ENCODE measurements at regions not wholly inside any gene's neighbourhood (a gene's known extent, or its start where the extent isn't known, plus 50 kb on each side); places are given as distances from the start of the nearest gene placed in this dataset.

DNA sequence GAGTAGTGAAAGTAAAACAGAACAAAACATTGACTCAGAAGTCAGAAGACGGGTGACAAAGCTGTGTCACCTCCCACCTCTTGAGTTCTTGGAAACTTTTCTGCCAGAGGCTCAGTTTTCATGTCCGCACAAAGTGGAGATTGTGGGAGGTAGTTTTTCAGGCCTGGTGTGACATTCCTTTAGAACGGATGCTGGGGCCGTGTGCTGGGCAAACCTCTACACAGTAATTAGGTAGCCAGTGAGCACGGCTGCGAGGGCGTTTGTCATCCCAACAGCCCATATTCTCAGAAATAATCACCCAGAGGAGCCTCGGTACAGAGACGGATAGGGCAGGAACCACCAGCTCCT, 1054.4 kb downstream of the TBC1D22A start:
- H3K4me3 ChIP-seq (ENCODE audit: control insufficient read depth, low read depth, low read length), result no peak overlapping the region
- TF ChIP-seq, protein P1, sequence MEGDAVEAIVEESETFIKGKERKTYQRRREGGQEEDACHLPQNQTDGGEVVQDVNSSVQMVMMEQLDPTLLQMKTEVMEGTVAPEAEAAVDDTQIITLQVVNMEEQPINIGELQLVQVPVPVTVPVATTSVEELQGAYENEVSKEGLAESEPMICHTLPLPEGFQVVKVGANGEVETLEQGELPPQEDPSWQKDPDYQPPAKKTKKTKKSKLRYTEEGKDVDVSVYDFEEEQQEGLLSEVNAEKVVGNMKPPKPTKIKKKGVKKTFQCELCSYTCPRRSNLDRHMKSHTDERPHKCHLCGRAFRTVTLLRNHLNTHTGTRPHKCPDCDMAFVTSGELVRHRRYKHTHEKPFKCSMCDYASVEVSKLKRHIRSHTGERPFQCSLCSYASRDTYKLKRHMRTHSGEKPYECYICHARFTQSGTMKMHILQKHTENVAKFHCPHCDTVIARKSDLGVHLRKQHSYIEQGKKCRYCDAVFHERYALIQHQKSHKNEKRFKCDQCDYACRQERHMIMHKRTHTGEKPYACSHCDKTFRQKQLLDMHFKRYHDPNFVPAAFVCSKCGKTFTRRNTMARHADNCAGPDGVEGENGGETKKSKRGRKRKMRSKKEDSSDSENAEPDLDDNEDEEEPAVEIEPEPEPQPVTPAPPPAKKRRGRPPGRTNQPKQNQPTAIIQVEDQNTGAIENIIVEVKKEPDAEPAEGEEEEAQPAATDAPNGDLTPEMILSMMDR (IDR thresholded peaks at IDR 0.05; ENCODE audit: control insufficient read depth, insufficient read depth, low read depth, low read length, missing control alignments), result no peak
- DNase-seq (ENCODE audit: low read depth), result no peak

DNA sequence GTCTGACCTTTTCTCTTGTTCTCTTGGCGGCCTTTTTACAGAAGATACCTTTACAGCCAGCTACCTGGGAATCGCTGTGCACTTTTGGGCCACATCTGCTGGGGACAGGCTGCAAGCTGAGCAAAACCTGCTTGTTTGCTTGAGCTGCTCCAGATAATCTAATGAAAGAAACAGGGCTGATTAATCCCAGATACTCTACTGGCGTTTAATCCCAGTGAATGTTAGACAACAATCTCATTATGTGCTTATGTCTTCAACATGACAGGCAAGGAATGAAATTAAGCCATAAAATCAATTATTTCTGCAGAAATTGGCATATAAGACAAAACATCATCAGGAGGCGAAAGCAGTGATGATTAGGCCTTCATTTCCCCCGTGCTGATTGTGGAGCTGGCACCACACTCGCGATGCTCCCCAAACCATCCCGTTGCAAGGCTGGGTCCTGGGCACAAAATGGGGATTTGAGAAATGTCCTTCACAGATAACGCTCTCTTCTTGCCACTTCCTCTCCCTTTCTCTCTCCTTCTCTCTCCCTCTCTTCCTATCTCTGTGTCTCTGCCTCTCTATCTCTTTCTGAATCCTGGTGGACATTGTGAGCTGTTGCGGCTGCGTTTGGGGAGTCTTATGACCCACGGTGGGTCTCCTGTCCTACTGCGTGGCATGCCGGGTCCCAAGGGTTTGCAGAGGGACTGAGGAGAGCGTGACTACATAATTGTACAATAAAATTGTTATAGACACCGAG, 1053.8 kb downstream of the TBC1D22A start:
- H3K4me3 ChIP-seq (ENCODE audit: control insufficient read depth, low read depth, low read length), result no peak overlapping the region
- TF ChIP-seq, protein P1 (IDR thresholded peaks at IDR 0.05; ENCODE audit: control insufficient read depth, insufficient read depth, low read depth, low read length, missing control alignments), result no peak
- no peak for DNase-seq (ENCODE audit: low read depth)

DNA sequence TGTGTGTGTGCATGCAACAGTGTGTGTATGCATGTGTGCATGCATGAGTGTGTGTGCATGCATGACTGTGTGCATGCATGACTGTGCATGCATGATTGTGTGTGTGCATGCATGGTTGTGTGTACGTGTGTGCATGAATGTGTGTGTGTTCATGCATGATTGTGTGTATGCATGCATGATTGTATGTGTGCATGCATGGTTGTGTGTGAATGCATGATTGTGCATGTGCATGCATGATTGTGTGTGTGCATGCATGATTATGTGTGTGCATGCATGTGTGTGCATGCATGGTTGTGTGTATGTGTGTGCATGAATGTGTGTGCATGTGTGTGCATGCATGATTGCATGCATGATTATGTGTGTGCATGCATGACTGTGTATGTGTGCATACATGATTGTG, 1052.0 kb downstream of the TBC1D22A start:
- no peak for DNase-seq (ENCODE audit: low read depth)
- TF ChIP-seq, protein P1 (IDR thresholded peaks at IDR 0.05; ENCODE audit: control insufficient read depth, insufficient read depth, low read depth, low read length, missing control alignments), result no peak

DNA sequence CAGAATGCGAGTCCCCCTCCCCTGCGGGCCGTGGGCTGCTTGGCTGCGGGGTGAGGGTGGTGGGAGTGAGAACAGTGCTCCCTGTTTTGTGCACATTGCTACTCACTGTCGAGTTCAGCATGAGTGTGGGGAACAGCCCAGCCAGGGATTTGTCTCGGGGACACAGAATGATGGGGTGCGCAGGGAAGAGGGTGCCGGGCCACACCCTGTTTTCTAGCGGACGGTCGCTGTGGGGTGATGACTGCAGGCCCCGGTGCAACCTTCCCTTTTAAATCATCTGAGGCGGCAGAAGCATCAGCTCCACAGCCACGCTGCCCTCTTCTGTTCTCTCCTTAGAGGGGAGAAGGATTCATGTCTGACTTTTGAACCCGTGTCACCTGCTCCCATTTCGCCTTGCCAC, 1051.2 kb downstream of the TBC1D22A start:
- H3K4me3 ChIP-seq (ENCODE audit: control insufficient read depth, low read depth, low read length), result no peak overlapping the region
- TF ChIP-seq, protein P1 (IDR thresholded peaks at IDR 0.05; ENCODE audit: control insufficient read depth, insufficient read depth, low read depth, low read length, missing control alignments), result no peak
- no peak for DNase-seq (ENCODE audit: low read depth)

More for the DNA sequence above, 1052.0 kb downstream of the TBC1D22A start:
- no peak overlapping the region for H3K4me3 ChIP-seq (ENCODE audit: control insufficient read depth, low read depth, low read length)

DNA sequence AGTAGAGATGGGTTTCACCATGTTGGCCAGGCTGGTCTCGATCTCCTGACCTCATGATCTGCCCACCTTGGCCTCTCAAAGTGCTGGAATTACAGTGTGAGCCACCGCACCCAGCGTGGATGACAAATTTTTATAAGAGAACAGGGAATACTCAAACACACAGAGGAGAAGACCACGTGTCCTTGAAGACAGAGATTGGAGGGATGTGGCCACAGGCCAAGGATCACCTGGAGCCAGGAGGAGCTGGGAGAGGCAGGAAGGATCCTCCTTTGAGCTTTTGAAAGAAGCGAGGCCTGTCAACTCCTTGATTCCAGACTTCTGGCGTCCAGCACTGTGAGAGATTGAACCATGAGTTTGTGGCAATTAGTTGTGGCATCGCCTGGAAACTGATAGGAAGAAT, 1049.5 kb downstream of the TBC1D22A start:
- TF ChIP-seq, protein P1 (IDR thresholded peaks at IDR 0.05; ENCODE audit: control insufficient read depth, insufficient read depth, low read depth, low read length, missing control alignments), result no peak
- DNase-seq (ENCODE audit: low read depth), result no peak
- H3K4me3 ChIP-seq (ENCODE audit: control insufficient read depth, low read depth, low read length), result no peak overlapping the region

DNA sequence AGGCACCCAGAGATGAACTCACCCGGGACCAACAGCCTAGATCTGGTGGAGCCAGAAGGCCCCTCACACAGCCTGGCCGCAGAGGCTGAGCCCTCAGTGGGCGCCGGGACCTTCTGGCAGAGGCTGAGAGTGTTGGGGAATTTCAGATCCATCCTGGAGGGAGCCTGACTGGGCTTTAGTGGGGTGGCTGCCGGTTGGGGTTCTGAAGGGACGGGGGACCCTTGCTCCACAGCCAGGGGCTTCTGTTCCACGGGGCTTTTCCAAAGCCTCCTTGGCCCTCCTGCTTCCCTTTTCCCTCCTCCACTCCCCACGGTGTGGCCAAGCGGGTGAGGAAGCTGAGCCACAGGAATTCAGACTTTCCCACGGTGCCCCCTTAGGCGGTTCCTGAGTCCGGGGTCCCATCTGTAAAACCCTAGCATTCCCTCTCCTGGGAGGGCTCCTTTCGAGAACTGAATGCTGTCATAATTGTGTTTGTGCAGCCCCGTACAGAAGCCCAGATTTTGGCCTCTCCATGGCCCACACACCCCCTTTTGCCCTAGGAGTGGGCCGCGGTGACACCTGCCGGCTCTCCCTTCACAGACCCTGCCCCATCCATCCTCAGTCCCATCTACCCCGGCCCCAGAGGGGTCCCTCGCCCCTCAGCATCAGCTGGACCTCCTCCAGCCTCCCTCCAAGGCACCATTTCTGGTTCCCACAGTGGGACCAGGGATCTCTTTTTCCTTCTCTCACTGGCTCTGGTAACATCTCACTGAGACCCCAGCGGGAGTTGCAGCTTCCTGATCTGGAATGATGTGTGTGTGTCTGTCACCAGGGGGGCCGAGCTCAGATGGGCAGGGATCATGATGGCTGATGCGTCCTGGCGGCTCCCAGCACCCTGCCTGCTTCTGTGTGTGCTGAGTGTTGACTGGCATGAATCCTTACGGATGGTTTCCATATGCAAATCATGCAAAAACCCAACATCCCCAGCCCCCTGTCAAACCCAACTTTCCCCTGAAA, 1048.4 kb downstream of the TBC1D22A start:
- TF ChIP-seq, protein P1 (IDR thresholded peaks at IDR 0.05; ENCODE audit: control insufficient read depth, insufficient read depth, low read depth, low read length, missing control alignments), result no peak
- DNase-seq (ENCODE audit: low read depth), result no peak
- no peak overlapping the region for H3K4me3 ChIP-seq (ENCODE audit: control insufficient read depth, low read depth, low read length)

Data from AG09309 (cell line).